GM10266 (cell line): ENCODE measurements at regions not wholly inside any gene's neighbourhood (a gene's known extent, or its start where the extent isn't known, plus 50 kb on each side); places are given as distances from the start of the nearest gene placed in this dataset.

Experiments
- DNase-seq: peaks from one replicate; pipeline ENCODE4 v3.0.0; 2012; ENCODE audit errors: extremely low spot score
- TF ChIP-seq, protein P1 (sequence below): IDR thresholded peaks from 2 replicates; pipeline ENCODE4 v1.5.1; 2012; ENCODE audit warnings: mild to moderate bottlenecking, low read depth; ENCODE audit not compliant: control insufficient read depth, insufficient read depth; ENCODE audit errors: missing control alignments

DNA sequence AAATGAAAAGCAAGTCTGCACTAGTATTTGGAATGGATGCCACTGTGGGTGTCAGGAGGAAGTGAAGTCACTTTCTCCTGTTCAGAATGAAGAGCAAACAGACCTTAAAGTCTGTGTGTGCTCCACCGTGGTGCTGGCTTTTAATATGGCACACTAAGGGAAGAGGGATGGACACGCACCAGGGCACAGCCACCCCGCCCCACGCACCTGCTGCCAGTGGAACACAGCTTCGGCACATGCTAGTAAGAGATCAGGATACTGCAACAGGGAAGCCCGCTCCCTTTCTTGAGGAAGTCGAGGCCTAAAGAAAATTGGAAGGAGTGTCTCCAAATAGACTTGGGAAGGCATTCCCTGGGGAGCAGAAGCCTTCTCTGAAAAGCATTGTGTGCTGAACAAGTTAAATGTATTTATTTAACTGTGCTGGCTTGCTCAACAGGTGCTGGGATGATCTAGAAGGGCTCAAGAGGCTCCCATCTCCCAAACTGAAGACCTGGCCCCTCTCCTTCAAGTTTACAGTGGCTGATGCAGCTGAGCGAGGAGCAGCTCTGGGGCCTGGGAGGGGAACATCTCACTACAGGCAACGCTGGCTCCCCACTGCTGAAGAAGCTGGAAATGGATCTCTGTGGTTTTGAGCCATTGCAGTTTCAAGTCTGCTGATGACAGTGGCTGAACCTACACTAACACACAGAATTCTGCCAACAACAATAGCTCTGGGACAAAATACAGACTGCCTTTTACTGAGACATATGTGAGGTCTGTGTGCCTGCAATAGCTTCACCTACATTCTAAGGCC is 504.6 kb upstream of the B3GAT1 start:
- DNase-seq = no peak
- TF ChIP-seq, protein P1, sequence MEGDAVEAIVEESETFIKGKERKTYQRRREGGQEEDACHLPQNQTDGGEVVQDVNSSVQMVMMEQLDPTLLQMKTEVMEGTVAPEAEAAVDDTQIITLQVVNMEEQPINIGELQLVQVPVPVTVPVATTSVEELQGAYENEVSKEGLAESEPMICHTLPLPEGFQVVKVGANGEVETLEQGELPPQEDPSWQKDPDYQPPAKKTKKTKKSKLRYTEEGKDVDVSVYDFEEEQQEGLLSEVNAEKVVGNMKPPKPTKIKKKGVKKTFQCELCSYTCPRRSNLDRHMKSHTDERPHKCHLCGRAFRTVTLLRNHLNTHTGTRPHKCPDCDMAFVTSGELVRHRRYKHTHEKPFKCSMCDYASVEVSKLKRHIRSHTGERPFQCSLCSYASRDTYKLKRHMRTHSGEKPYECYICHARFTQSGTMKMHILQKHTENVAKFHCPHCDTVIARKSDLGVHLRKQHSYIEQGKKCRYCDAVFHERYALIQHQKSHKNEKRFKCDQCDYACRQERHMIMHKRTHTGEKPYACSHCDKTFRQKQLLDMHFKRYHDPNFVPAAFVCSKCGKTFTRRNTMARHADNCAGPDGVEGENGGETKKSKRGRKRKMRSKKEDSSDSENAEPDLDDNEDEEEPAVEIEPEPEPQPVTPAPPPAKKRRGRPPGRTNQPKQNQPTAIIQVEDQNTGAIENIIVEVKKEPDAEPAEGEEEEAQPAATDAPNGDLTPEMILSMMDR = no peak

DNA sequence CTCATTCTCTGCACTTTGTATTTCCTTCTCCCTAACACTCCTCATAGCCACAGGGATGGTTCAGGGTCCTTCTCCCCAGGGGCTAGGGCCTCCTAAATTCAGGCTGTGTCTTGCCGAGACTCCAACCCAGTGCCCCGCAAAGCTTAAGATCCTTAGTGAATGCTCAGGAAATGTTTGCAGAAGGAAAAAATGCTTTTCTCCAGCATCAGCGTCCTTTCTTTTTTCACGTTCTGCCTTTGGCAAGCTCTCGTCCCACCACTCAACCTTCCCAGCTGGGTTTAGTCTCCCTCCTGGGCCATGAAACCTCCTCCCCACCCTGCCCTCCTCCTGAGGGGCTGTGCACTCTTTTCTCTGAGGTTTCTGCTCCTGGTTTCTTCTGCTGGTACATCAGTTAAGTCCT is 503.8 kb upstream of the B3GAT1 start:
- DNase-seq = no peak
- TF ChIP-seq, protein P1 = no peak

DNA sequence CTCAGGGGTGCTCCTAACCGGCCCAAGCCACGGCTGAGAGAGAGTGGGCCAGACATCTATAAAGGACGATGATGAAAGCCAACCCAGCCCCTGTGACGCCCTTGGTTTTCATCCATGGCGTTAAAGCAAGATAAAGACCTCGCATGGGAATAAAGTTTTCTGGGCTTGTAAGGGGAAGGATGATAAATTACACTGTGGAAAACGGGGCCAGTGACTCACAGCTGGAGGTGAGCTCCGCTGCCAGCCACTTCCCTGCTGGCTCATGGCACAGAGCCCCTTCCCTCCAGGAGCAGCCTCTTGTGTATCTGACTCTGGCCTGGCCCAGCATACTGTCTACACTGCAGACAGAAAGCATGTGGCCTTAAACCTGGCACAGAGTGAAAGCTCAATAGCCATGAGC is 503.2 kb upstream of the B3GAT1 start:
- TF ChIP-seq, protein P1 = no peak
- DNase-seq = no peak

DNA sequence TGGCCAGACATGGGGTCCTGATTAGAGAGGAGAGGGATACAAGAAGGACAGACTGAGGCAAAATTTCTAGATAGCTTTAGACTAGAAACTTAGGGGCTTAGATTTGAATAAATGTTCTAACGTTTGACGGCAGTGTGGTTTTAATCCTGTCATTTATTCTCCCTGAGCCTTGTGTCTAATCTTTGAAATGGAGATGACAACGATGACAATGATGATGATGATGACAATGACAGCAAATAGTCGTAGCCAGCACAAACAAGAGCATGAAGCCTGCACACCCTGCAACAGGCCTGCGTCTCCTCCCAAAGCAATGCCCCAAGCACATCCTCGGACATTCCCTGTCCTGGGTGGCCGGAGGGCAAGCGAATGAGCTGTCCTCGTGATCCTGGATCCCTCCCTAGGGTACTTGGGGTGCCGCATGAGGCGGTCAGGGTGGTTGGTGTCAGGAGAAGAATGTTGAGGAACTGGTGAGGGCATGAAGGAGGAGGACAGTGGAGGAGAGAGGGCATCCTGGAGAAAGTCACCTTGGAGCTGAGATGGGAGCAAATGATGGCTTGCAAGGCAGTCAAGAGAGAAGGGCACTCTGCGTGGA is 502.1 kb upstream of the B3GAT1 start:
- TF ChIP-seq, protein P1 = no peak

DNA sequence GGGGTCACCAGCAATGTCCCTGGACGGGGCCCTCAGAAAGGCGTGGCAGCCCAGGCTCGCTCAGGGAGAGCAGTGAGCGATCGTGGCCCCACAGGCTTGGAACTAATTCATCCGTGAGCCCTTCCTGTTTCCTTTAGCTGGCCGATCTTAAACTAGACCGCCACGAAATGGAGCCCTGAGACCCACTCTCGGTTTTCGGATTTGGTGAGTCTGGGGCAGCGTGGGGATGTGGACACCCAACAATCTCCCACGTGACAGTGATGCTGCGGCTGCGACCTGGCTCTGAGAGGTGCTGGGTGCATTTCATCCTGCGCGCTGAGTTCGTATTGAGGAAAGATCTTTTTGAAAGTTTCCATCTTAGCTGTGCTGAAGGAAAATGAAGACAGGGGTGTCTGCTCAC is 501.3 kb upstream of the B3GAT1 start:
- TF ChIP-seq, protein P1 = no peak
- DNase-seq = no peak

More for the DNA sequence above, 502.1 kb upstream of the B3GAT1 start:
- DNase-seq = no peak

DNA sequence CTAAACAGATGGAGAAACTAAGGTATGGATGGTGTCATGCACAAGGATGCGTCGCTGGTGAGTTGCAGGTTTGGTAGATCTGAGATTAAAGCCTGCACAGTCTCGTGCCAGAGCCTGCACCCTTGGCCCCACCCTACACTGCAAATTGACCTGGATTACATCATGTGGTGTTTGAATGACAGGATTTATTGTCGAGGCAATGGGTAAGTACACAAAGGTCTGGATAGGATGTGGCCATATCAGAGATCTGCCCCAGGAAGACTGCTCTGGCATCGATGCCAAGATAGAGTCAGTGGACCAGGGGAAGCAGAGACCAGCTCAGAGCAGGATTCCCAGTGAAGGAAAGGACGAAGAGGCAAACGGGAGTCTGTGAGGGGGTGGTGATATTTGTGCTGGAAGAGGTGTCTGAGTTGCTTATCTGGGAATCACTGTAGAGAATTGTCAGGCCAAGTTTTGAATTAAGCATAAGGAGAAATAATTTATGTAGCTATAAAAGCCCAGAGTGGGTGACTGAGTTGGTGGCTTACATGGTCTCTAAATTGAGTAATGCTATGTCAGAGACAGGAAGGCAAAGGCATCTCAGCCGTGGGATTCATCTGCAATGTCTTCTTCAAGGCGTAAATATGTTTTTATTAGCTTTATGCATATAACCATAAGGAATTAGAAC is 499.6 kb upstream of the B3GAT1 start:
- TF ChIP-seq, protein P1 = no peak
- no peak for DNase-seq

DNA sequence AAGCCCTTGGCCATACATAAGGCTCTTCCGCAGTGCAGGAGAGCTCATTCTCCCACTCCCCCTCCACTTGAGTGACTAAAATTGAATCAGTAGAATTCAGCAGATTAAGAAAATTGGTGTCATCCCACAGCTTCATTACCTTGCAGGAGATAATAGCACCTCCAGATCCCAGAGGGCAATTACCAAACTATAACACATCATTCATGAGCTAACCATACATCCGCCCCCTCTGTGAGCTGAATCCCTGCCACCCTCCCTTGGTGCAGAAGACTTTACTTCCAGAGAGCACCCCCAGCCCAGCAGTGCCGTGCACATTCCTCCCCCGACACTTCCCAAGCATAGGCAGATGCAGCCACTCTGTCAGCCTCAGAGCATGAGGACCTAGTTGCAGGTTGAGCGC is 496.5 kb upstream of the B3GAT1 start:
- TF ChIP-seq, protein P1 = no peak
- no peak for DNase-seq
